Suprapubic skin (tissue), 4 donors: ENCODE measurements at regions not wholly inside any gene's neighbourhood (a gene's known extent, or its start where the extent isn't known, plus 50 kb on each side); places are given as distances from the start of the nearest gene placed in this dataset.

Source experiments
- DNase-seq, 2 donors: peaks; one replicate each; pipeline ENCODE4 v3.0.0-alpha.2; 2019; ENCODE audit warnings: low spot score in 2 of 2
- H3K27ac ChIP-seq: fragments of 200-600 bp; sonication (generic); one replicate; pipeline ENCODE4 v1.5.1; 2019
- H3K27me3 ChIP-seq: fragments of 200-600 bp; sonication (generic); one replicate; pipeline ENCODE4 v1.5.1; 2019
- H3K36me3 ChIP-seq: fragments of 200-600 bp; sonication (generic); one replicate; pipeline ENCODE4 v1.5.1; 2019
- H3K4me1 ChIP-seq: fragments of 200-600 bp; sonication (generic); one replicate; pipeline ENCODE4 v1.5.1; 2019
- H3K4me3 ChIP-seq: fragments of 200-600 bp; sonication (generic); one replicate; pipeline ENCODE4 v1.5.1; 2019; ENCODE audit warnings: mild to moderate bottlenecking
- H3K9me3 ChIP-seq: fragments of 200-600 bp; sonication (generic); one replicate; pipeline ENCODE4 v1.5.1; 2019
- EP300 ChIP-seq: sonication (generic); formaldehyde crosslinking; IDR thresholded peaks from one replicate; pipeline ENCODE4 v1.6.1; 2017; ENCODE audit warnings: antibody characterized with exemption
- POLR2A ChIP-seq, 2 donors: fragments of 450-650 bp; IDR thresholded peaks; one replicate each; pipeline ENCODE4 v1.6.1; 2017; ENCODE audit warnings: antibody characterized with exemption in 2 of 2, mild to moderate bottlenecking in 2 of 2, moderate library complexity in 2 of 2
- POLR2AphosphoS5 ChIP-seq, 3 donors: sonication (generic); formaldehyde crosslinking; IDR thresholded peaks; one replicate each; pipeline ENCODE4 v1.6.1; 2017; ENCODE audit warnings: antibody characterized with exemption in 3 of 3
- WGBS: methylation state at CpG from one replicate; pipeline ENCODE4 v1.1.5; 2018; 5-methylcytosine and 5-hydroxymethylcytosine counted together
- TF ChIP-seq, protein P1 (sequence below), 2 donors: fragments of 200-600 bp in 1 of 2; fragments of 450-650 bp in 1 of 2; sonication (generic) in 1 of 2; IDR thresholded peaks; one replicate each; pipeline ENCODE4 v1.5.1; 2016 to 2019; ENCODE audit warnings: antibody characterized with exemption in 2 of 2, mild to moderate bottlenecking in 1 of 2, moderate library complexity in 1 of 2

DNA sequence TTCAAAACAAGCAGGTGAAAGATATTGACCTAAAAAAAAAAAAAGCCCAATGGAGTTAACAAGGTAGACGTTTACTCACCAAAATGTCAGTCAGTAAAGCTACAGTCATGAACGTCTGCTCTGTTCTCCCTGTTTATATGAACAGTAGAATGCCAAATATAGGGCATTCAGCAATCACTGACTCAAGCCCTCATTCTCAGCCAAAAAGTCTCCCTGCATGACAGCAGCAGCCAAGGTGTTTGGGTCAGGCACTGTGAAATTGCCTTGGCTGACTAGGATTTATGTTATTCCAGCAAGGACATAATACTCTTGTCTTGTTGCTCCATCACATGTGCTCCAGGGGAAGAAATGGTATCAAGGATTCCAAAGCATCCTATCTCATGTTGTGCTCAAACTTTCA is 194.7 kb upstream of the RSPO3 start:
- 61% methylated on average over 2 of the region's 2 CpGs for WGBS
- TF ChIP-seq POLR2AphosphoS5 (IDR thresholded peaks at IDR 0.05): no peak
- no peak for TF ChIP-seq POLR2A (IDR thresholded peaks at IDR 0.05)
- TF ChIP-seq, protein P1, sequence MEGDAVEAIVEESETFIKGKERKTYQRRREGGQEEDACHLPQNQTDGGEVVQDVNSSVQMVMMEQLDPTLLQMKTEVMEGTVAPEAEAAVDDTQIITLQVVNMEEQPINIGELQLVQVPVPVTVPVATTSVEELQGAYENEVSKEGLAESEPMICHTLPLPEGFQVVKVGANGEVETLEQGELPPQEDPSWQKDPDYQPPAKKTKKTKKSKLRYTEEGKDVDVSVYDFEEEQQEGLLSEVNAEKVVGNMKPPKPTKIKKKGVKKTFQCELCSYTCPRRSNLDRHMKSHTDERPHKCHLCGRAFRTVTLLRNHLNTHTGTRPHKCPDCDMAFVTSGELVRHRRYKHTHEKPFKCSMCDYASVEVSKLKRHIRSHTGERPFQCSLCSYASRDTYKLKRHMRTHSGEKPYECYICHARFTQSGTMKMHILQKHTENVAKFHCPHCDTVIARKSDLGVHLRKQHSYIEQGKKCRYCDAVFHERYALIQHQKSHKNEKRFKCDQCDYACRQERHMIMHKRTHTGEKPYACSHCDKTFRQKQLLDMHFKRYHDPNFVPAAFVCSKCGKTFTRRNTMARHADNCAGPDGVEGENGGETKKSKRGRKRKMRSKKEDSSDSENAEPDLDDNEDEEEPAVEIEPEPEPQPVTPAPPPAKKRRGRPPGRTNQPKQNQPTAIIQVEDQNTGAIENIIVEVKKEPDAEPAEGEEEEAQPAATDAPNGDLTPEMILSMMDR (IDR thresholded peaks at IDR 0.05): no peak
- TF ChIP-seq EP300: no peak
- DNase-seq: no peak
- no peaks in the 10 kb centered on the region for H3K9me3 ChIP-seq
- H3K36me3 ChIP-seq: no peaks in the 10 kb centered on the region
- H3K27ac ChIP-seq: no peak overlapping the region
- H3K4me3 ChIP-seq: no peak overlapping the region
- no peaks in the 10 kb centered on the region for H3K27me3 ChIP-seq
- no peaks in the 10 kb centered on the region for H3K4me1 ChIP-seq

- TF ChIP-seq POLR2AphosphoS5 (IDR thresholded peaks at IDR 0.05) (no peak), EP300 (no peak), POLR2A (IDR thresholded peaks at IDR 0.05) (no peak)
- TF ChIP-seq, protein P1 (IDR thresholded peaks at IDR 0.05): no peak
- Histone ChIP-seq H3K27ac (no peak overlapping the region), H3K9me3 (no peaks in the 10 kb centered on the region), H3K36me3 (no peaks in the 10 kb centered on the region), H3K4me1 (no peaks in the 10 kb centered on the region), H3K27me3 (no peaks in the 10 kb centered on the region), H3K4me3 (no peak overlapping the region)
- no peak for DNase-seq
- WGBS: 77% methylated on average over 3 of the region's 3 CpGs
These were observed 191.5 kb upstream of the RSPO3 start for GRCh38 chr6:126926926-126927325.

GRCh38 chr6:126927841-126928240 is 190.6 kb upstream of the RSPO3 start:
- H3K4me1 ChIP-seq: no peaks in the 10 kb centered on the region
- no peak for DNase-seq
- H3K27me3 ChIP-seq: no peaks in the 10 kb centered on the region
- WGBS: 80% methylated on average over 4 of the region's 4 CpGs
- H3K36me3 ChIP-seq: no peaks in the 10 kb centered on the region
- no peak overlapping the region for H3K4me3 ChIP-seq
- H3K9me3 ChIP-seq: no peaks in the 10 kb centered on the region
- no peak for TF ChIP-seq EP300
- TF ChIP-seq, protein P1 (IDR thresholded peaks at IDR 0.05): no peak
- TF ChIP-seq POLR2A (IDR thresholded peaks at IDR 0.05): no peak
- TF ChIP-seq POLR2AphosphoS5 (IDR thresholded peaks at IDR 0.05): no peak
- H3K27ac ChIP-seq: no peak overlapping the region

- TF ChIP-seq EP300 (no peak), POLR2AphosphoS5 (IDR thresholded peaks at IDR 0.05) (no peak), POLR2A (IDR thresholded peaks at IDR 0.05) (no peak)
- TF ChIP-seq, protein P1 (IDR thresholded peaks at IDR 0.05): no peak
- DNase-seq: no peak
- Histone ChIP-seq H3K27ac (no peak overlapping the region), H3K36me3 (no peaks in the 10 kb centered on the region), H3K27me3 (no peaks in the 10 kb centered on the region), H3K4me1 (peaks cover 2% of the 10 kb centered on the region), H3K9me3 (no peaks in the 10 kb centered on the region), H3K4me3 (no peak overlapping the region)
These were observed 181.0 kb upstream of the RSPO3 start for GRCh38 chr6:126937426-126937825.

- Histone ChIP-seq H3K4me1 (peaks cover 2% of the 10 kb centered on the region), H3K4me3 (no peak overlapping the region), H3K9me3 (no peaks in the 10 kb centered on the region), H3K27me3 (no peaks in the 10 kb centered on the region), H3K27ac (no peak overlapping the region), H3K36me3 (no peaks in the 10 kb centered on the region)
- DNase-seq: no peak
- 96% methylated on average over 3 of the region's 3 CpGs for WGBS
- no peak for TF ChIP-seq EP300
- TF ChIP-seq POLR2AphosphoS5 (IDR thresholded peaks at IDR 0.05): no peak
- TF ChIP-seq, protein P1 (IDR thresholded peaks at IDR 0.05): no peak
- TF ChIP-seq POLR2A (IDR thresholded peaks at IDR 0.05): no peak
These were observed 178.7 kb upstream of the RSPO3 start for GRCh38 chr6:126939784-126940183.
